ENCODE measurements at regions not wholly inside any gene's neighbourhood (a gene's known extent, or its start where the extent isn't known, plus 50 kb on each side); places are given as distances from the start of the nearest gene placed in this dataset.
"Not testable (repeated sequence)": the region's sequence is repeated elsewhere in the genome, so short reads cannot be mapped to it uniquely, and the experiment has no call there.

DNA sequence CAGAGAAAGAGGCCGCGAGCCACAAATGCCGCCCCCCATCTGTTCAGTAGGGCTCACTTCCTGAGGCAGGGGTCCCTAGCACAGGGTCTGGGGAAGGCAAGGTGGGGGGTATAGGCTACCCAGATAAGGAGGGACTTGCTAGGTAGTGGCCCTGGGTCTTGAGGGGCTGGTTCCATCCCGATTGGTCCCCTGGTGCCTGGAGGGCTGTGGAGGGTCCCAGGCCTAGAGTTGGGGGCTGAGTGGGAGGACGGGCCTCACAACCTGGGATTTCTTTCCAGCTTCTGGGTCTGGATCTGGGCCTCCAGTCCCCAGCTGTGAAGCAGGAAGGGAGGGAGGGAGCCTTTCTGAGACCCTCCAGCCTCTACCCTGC, 75.1 kb upstream of the EN2 start:
- DNase-seq (ENCODE audit: insufficient read length, low spot score) (no peak), FAIRE-seq (no peak)

DNA sequence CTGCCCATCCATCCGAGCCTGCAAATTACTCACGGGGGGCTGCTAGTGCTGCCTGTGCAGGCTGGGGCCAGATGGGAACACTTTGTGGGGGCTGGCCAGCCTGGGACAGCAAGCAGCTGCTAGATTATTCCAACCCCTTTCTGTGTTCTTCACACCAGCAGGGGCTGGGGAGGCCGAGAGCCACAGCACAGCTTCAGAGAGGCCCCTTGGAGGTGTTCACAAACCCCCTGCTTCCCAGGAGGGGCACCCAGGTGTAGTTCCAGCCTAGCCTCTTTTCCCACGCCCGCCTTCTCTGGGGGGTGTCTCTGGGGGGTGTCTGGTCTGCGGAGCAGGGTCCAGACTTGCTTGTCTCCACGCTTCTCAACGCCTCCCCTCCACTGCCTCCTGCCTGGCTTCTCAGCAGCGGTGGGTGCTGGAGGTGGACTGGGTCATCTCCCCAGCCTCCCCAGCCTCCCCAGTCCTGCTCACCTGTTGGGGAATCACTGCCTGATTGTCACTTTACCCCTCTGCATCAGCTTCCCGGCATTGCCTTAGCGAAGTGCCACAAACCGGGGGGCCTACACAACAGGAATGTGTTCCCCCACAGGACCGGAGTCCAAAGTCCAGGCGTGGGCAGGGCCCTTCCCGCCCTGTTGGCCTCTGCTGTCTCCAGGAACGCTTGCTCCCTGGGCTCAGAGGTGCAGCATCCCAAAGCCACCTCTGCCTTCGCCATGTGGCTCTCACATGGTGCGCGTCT, 74.0 kb upstream of the EN2 start:
- no peak for DNase-seq (ENCODE audit: insufficient read length, low spot score)
- FAIRE-seq, result no peak
- no peak for TF ChIP-seq POLR2AphosphoS5 (IDR thresholded peaks at IDR 0.05; ENCODE audit: low read depth, low read length)
- TF ChIP-seq SPI1 (IDR thresholded peaks at IDR 0.05; ENCODE audit: low read depth, low read length), result no peak
- no peak for TF ChIP-seq TAF1 (IDR thresholded peaks at IDR 0.05; ENCODE audit: low read depth, low read length)
- no peak for TF ChIP-seq POLR2A (IDR thresholded peaks at IDR 0.05; ENCODE audit: low read depth, low read length)
- TF ChIP-seq POU2F2 (IDR thresholded peaks at IDR 0.05; ENCODE audit: low read depth, low read length), result no peak
- no peak for TF ChIP-seq PAX5 (IDR thresholded peaks at IDR 0.05; ENCODE audit: insufficient read depth, low read length, severe bottlenecking)

More for the DNA sequence above, 75.1 kb upstream of the EN2 start:
- TF ChIP-seq SPI1 (IDR thresholded peaks at IDR 0.05; ENCODE audit: low read depth, low read length) (no peak), POLR2AphosphoS5 (IDR thresholded peaks at IDR 0.05; ENCODE audit: low read depth, low read length) (no peak), TAF1 (IDR thresholded peaks at IDR 0.05; ENCODE audit: low read depth, low read length) (no peak), PAX5 (IDR thresholded peaks at IDR 0.05; ENCODE audit: insufficient read depth, low read length, severe bottlenecking) (no peak)

DNA sequence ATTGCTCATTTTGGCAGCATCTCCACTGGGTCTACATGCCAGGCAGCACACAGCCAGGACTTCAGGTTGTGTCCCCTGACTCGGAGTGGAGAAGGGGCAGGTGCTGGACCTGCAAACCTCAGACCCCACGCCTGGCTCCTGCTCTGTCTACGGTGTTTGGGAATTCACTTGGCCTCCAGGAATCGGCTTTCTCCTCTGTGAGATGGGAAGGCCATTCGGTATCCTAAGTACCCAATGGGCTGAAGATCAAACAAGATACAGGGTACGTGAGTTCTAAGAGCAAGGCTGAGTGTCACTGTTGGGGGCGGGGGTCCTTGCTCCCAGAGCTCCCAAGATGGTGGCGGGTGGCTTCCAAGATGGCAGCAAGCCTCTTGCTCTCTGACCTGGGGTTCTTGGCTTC, 73.2 kb upstream of the EN2 start:
- FAIRE-seq, result no peak
- no peak for TF ChIP-seq PAX5 (IDR thresholded peaks at IDR 0.05; ENCODE audit: insufficient read depth, low read length, severe bottlenecking)
- no peak for TF ChIP-seq POLR2AphosphoS5 (IDR thresholded peaks at IDR 0.05; ENCODE audit: low read depth, low read length)
- TF ChIP-seq TAF1 (IDR thresholded peaks at IDR 0.05; ENCODE audit: low read depth, low read length), result no peak
- TF ChIP-seq POLR2A (IDR thresholded peaks at IDR 0.05; ENCODE audit: low read depth, low read length), result no peak
- TF ChIP-seq SPI1 (IDR thresholded peaks at IDR 0.05; ENCODE audit: low read depth, low read length), result no peak
- no peak for TF ChIP-seq POU2F2 (IDR thresholded peaks at IDR 0.05; ENCODE audit: low read depth, low read length)
- DNase-seq (ENCODE audit: insufficient read length, low spot score), result no peak

DNA sequence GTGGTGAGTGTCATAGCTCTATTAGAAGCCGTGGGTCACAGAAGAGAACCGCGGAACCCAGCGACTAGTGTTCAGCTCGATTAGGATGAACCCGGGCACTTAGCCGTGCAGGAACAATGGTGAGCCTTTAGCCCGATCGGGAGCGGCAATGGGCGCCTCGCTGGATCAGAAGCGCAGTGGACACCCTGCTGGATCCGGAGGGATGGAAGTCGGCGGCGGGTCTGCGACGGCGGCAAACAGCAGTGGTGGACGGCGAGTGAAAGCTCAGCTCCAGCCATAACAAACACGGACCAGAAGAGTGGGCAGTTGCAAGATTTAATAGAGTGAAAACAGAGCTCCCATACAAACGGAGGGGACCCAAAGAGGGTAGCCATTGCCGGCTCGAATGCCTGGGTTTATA, 72.7 kb upstream of the EN2 start:
- not testable (repeated sequence) for DNase-seq (ENCODE audit: insufficient read length, low spot score); FAIRE-seq

DNA sequence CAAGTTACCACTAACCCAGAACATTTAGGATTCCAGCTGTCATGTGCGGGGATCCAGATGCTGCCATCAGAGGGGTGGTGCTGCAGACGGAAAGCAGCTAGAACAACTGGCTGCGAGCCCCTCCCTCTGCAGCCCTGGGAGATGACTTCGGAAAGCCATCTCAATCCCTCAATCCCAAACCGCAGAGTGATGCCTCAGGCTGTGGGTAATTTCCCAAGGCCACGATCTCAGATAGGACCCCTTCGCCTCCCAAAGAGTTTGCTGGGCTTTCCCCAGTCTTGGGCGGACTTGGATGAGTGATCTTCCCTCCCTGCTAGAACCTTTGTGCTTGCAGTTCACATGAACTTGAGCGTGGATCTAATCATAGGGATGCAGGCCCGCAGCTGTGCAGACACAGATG, 71.3 kb upstream of the EN2 start:
- no peak for TF ChIP-seq PAX5 (IDR thresholded peaks at IDR 0.05; ENCODE audit: insufficient read depth, low read length, severe bottlenecking)
- TF ChIP-seq POLR2AphosphoS5 (IDR thresholded peaks at IDR 0.05; ENCODE audit: low read depth, low read length), result no peak
- no peak for TF ChIP-seq TAF1 (IDR thresholded peaks at IDR 0.05; ENCODE audit: low read depth, low read length)
- no peak for TF ChIP-seq SPI1 (IDR thresholded peaks at IDR 0.05; ENCODE audit: low read depth, low read length)
- no peak for TF ChIP-seq POLR2A (IDR thresholded peaks at IDR 0.05; ENCODE audit: low read depth, low read length)
- no peak for TF ChIP-seq POU2F2 (IDR thresholded peaks at IDR 0.05; ENCODE audit: low read depth, low read length)
- no peak for FAIRE-seq

DNA sequence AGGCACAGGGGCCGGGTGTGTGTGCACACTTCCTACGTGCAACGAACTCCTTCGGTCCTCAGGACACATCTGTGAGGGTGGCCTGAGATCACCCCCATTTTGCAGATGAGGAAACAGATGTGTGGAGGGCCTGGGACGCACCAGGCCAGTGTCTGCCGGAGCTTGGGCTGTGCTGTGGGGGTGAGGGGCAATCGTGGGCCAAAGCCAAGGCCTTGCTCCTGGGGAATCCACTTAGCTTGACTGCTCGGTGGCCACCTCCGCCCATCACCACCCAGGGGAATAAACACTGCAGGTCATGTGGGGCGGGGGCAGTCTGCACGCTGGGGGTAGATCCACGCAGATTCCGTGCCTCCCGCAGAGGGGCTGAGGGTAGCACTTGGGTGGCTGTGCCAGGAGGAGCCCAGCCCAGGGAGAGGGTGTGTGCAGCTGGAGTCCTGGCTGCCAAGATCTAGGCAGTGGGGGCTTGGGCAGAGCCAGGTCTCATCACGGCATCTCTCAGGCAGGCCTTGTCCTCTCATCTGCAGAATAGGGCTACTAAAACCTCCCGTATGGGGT, 70.8 kb upstream of the EN2 start:
- no peak for FAIRE-seq
- no peak for TF ChIP-seq PAX5 (IDR thresholded peaks at IDR 0.05; ENCODE audit: insufficient read depth, low read length, severe bottlenecking)
- TF ChIP-seq TAF1 (IDR thresholded peaks at IDR 0.05; ENCODE audit: low read depth, low read length), result no peak
- no peak for TF ChIP-seq SPI1 (IDR thresholded peaks at IDR 0.05; ENCODE audit: low read depth, low read length)
- TF ChIP-seq POLR2AphosphoS5 (IDR thresholded peaks at IDR 0.05; ENCODE audit: low read depth, low read length), result no peak
- no peak for TF ChIP-seq POLR2A (IDR thresholded peaks at IDR 0.05; ENCODE audit: low read depth, low read length)
- no peak for TF ChIP-seq POU2F2 (IDR thresholded peaks at IDR 0.05; ENCODE audit: low read depth, low read length)

More for the DNA sequence above, 71.3 kb upstream of the EN2 start:
- no peak for DNase-seq (ENCODE audit: insufficient read length, low spot score)

DNA sequence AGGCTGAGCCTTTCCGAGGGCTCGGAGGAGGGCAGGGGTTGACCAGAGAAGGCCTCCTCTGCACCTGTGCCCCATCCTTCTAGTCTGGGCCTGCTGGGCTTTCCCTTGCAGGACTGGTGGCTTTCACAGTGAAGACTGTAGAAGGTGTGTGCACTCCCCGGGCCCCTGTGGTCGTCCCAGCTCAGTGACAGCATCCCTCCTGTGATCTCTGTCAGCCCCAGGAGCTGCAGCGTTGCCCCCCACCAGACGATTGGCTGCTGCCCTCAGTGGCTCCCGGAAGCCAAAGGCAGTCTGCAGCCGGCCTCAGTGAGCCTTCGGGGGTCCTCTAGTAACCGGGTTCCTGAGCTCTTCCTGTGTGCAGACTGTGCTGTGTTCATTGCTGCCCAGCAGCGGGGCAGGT, 69.4 kb upstream of the EN2 start:
- FAIRE-seq (no peak), DNase-seq (ENCODE audit: insufficient read length, low spot score) (no peak)
- TF ChIP-seq TAF1 (IDR thresholded peaks at IDR 0.05; ENCODE audit: low read depth, low read length) (no peak), POU2F2 (IDR thresholded peaks at IDR 0.05; ENCODE audit: low read depth, low read length) (no peak), POLR2A (IDR thresholded peaks at IDR 0.05; ENCODE audit: low read depth, low read length) (no peak), POLR2AphosphoS5 (IDR thresholded peaks at IDR 0.05; ENCODE audit: low read depth, low read length) (no peak), PAX5 (IDR thresholded peaks at IDR 0.05; ENCODE audit: insufficient read depth, low read length, severe bottlenecking) (no peak), SPI1 (IDR thresholded peaks at IDR 0.05; ENCODE audit: low read depth, low read length) (no peak)

More for the DNA sequence above, 70.8 kb upstream of the EN2 start:
- no peak for DNase-seq (ENCODE audit: insufficient read length, low spot score)

DNA sequence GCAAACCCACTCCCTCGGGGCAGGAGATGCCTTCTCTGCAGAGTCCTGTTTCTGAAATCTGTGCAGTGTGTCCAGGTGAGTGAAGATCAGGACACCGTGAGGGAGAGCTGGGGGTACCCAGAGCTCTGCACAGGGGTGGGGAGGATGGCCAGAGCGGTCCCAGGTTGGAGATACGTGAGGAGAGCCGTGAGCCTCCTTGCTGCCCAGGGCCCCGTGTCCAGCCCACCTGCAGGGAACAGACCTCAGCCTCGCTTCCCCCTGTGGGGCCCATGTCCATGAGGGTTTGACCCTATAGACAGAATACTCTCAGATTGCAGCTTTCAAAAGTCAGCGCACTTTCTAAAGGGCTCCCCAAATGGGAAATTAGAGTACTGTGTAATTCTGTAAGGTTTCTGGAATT, 66.5 kb upstream of the EN2 start:
- no peak for TF ChIP-seq TAF1 (IDR thresholded peaks at IDR 0.05; ENCODE audit: low read depth, low read length)
- no peak for TF ChIP-seq PAX5 (IDR thresholded peaks at IDR 0.05; ENCODE audit: insufficient read depth, low read length, severe bottlenecking)
- TF ChIP-seq SPI1 (IDR thresholded peaks at IDR 0.05; ENCODE audit: low read depth, low read length), result no peak
- no peak for FAIRE-seq

DNA sequence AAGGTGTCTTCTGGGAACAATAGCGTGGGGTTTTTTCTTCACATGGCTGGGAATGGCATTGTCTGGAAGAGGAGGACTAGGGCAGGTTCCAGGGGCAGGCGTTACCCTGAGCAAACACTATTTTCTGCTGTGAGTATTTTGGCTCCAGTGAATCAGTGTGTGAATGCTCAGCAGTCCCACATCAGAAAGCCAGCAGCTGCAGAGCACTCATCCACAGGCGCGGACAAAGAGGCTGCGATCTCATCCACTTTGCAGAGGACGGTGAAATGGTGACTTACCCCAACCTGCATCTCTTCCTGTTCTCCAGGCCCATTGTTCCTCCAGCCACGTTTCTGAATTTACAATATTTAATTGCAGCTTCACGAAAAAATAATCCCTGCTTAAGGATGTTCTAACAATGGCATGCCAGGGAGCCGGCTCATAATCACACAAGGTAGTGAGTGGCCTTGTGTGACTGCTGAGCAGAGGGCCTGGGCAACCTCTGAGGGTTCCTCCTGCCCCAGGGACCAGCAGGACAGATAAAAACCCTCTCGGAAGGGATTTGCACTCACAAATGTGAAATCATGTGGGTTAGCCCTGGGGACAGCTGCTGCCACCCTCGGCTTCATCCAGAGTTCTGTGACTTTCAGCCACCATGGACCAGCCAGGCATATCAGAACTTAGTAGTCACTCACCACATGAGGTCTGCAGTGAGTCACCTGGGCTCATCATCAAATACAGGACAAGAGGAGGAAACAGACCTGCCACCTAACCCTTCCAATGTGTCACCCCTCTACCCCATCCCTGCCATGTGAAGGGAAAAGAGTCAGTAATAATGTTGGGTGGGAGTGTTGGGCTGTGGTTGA, 65.0 kb upstream of the EN2 start:
- FAIRE-seq (no peak), DNase-seq (ENCODE audit: insufficient read length, low spot score) (no peak)
- no peak for TF ChIP-seq TAF1 (IDR thresholded peaks at IDR 0.05; ENCODE audit: low read depth, low read length)

More for the DNA sequence above, 66.5 kb upstream of the EN2 start:
- no peak for DNase-seq (ENCODE audit: insufficient read length, low spot score)

DNA sequence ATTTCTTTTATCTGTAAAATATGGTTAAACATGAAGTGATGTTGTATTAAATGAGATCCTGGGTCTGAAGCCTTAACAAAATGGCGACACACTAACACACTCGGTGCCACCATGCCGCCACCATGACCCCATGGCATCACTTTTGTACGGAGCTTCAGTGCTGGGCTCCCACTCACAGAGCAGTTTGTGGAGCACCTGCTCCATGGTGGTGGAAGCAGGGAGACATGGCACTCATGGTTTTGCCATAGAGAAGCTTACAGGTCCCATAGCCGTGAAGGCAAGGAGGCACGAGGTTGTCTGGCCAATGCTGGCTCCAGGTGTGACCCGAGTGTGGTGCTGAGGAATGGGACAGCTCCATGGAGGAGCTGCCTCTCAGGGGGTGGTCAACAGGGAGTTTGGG, 63.5 kb upstream of the EN2 start:
- DNase-seq (ENCODE audit: insufficient read length, low spot score) (no peak), FAIRE-seq (no peak)
- TF ChIP-seq SPI1 (IDR thresholded peaks at IDR 0.05; ENCODE audit: low read depth, low read length) (no peak), TAF1 (IDR thresholded peaks at IDR 0.05; ENCODE audit: low read depth, low read length) (no peak), POLR2A (IDR thresholded peaks at IDR 0.05; ENCODE audit: low read depth, low read length) (no peak), POLR2AphosphoS5 (IDR thresholded peaks at IDR 0.05; ENCODE audit: low read depth, low read length) (no peak), POU2F2 (IDR thresholded peaks at IDR 0.05; ENCODE audit: low read depth, low read length) (no peak), PAX5 (IDR thresholded peaks at IDR 0.05; ENCODE audit: insufficient read depth, low read length, severe bottlenecking) (no peak)
